Mesenchymal stem cell (in vitro differentiated cells and primary cell): ENCODE measurements at regions not wholly inside any gene's neighbourhood (a gene's known extent, or its start where the extent isn't known, plus 50 kb on each side); places are given as distances from the start of the nearest gene placed in this dataset.

Experiments
- DNase-seq: peaks from one replicate; pipeline ENCODE4 v3.0.0-alpha.2; 2013
- H2AFZ ChIP-seq: one replicate; pipeline ENCODE4 v1.6.1; 2013; ENCODE audit warnings: low read depth, mild to moderate bottlenecking, control low read depth, inconsistent platforms, low read length, moderate library complexity
- H2AK5ac ChIP-seq: 2 replicates; pipeline ENCODE4 v1.6.1; 2013; ENCODE audit warnings: low read length, moderate library complexity, mild to moderate bottlenecking, inconsistent platforms; ENCODE audit not compliant: severe bottlenecking
- H2BK120ac ChIP-seq: one replicate; pipeline ENCODE4 v1.6.1; 2013; ENCODE audit warnings: low read depth, mild to moderate bottlenecking, inconsistent platforms, low read length, moderate library complexity
- H2BK12ac ChIP-seq, 2 experiments: one replicate each; pipeline ENCODE4 v1.6.1; 2013; ENCODE audit warnings: inconsistent platforms in 2 of 2, low read length in 2 of 2, mild to moderate bottlenecking in 2 of 2, moderate library complexity in 2 of 2, control low read depth in 1 of 2
- H2BK15ac ChIP-seq: one replicate; pipeline ENCODE4 v1.6.1; 2013; ENCODE audit warnings: mild to moderate bottlenecking, low read depth, inconsistent platforms; ENCODE audit not compliant: poor library complexity, severe bottlenecking
- H2BK5ac ChIP-seq: 2 replicates; pipeline ENCODE4 v1.6.1; 2013; ENCODE audit warnings: low read depth, mild to moderate bottlenecking, low read length, control low read depth, inconsistent platforms; ENCODE audit not compliant: poor library complexity, severe bottlenecking
- H3K14ac ChIP-seq, 2 experiments: one replicate each; pipeline ENCODE4 v1.6.1; 2013; ENCODE audit warnings: inconsistent platforms in 2 of 2, low read length in 2 of 2, control low read depth in 1 of 2, mild to moderate bottlenecking in 1 of 2, moderate library complexity in 1 of 2
- H3K18ac ChIP-seq, 2 experiments: one replicate each; pipeline ENCODE4 v1.6.1; 2013; ENCODE audit warnings: inconsistent platforms in 2 of 2, low read length in 2 of 2, control low read depth in 1 of 2, low read depth in 1 of 2, mild to moderate bottlenecking in 1 of 2
- H3K23ac ChIP-seq, 2 experiments: one replicate each; pipeline ENCODE4 v1.6.1; 2013; ENCODE audit warnings: inconsistent platforms in 2 of 2, low read length in 2 of 2, mild to moderate bottlenecking in 2 of 2, moderate library complexity in 2 of 2, control low read depth in 1 of 2
- H3K27ac ChIP-seq: 2 replicates; pipeline ENCODE4 v1.5.1; 2013; ENCODE audit warnings: mild to moderate bottlenecking, moderate library complexity, low read length, control low read depth, inconsistent platforms; ENCODE audit not compliant: poor library complexity, severe bottlenecking
- H3K27me3 ChIP-seq, 2 experiments: 2 replicates each; pipeline versions ENCODE4 v1.6.1 to v1.7.0; 2013; ENCODE audit warnings: low read length in 2 of 2, mild to moderate bottlenecking in 2 of 2, moderate library complexity in 2 of 2, control low read depth in 1 of 2, inconsistent platforms in 1 of 2; ENCODE audit not compliant: control insufficient read depth in 1 of 2, insufficient read depth in 1 of 2
- H3K36me3 ChIP-seq, 2 experiments: 2 replicates each; pipeline versions ENCODE4 v1.6.1 to v1.7.0; 2013; ENCODE audit warnings: low read length in 2 of 2, control low read depth in 1 of 2, inconsistent platforms in 1 of 2, low read depth in 1 of 2, mild to moderate bottlenecking in 1 of 2; ENCODE audit not compliant: insufficient read depth in 2 of 2, control insufficient read depth in 1 of 2
- H3K4ac ChIP-seq, 2 experiments: one replicate each; pipeline ENCODE4 v1.6.1; 2013; ENCODE audit warnings: inconsistent platforms in 2 of 2, low read length in 2 of 2, mild to moderate bottlenecking in 2 of 2, moderate library complexity in 2 of 2, control low read depth in 1 of 2, low read depth in 1 of 2
- H3K4me1 ChIP-seq: 2 replicates; pipeline ENCODE4 v1.6.1; 2013; ENCODE audit warnings: low read depth, low read length, control low read depth; ENCODE audit not compliant: control insufficient read depth, insufficient read depth
- H3K4me2 ChIP-seq: 2 replicates; pipeline ENCODE4 v1.6.1; 2013; ENCODE audit warnings: low read length, mild to moderate bottlenecking, inconsistent platforms; ENCODE audit not compliant: poor library complexity, severe bottlenecking
- H3K4me3 ChIP-seq, 2 experiments: 2 replicates each; pipeline versions ENCODE4 v1.5.1 to v1.7.0; 2013; ENCODE audit warnings: low read length in 2 of 2, mild to moderate bottlenecking in 2 of 2, control low read depth in 1 of 2, low read depth in 1 of 2; ENCODE audit not compliant: insufficient read depth in 1 of 2
- H3K79me1 ChIP-seq: replicated peaks from 2 replicates; pipeline ENCODE4 v1.6.1; 2013; ENCODE audit warnings: mild to moderate bottlenecking, control low read depth, low read length, inconsistent platforms; ENCODE audit not compliant: poor library complexity, severe bottlenecking
- H3K9ac ChIP-seq: 2 replicates; pipeline ENCODE4 v1.7.0; 2013; ENCODE audit warnings: mild to moderate bottlenecking, low read length, moderate library complexity
- H3K9me3 ChIP-seq: 2 replicates; pipeline ENCODE4 v1.7.0; 2013; ENCODE audit warnings: mild to moderate bottlenecking, low read length; ENCODE audit not compliant: control insufficient read depth
- H4K8ac ChIP-seq: one replicate; pipeline ENCODE4 v1.6.1; 2013; ENCODE audit warnings: inconsistent platforms, mild to moderate bottlenecking, low read length, moderate library complexity
- H4K91ac ChIP-seq: one replicate; pipeline ENCODE4 v1.6.1; 2013; ENCODE audit warnings: mild to moderate bottlenecking, low read length, inconsistent platforms
- WGBS: methylation state at CpG from one replicate; pipeline ENCODE4 v1.1.7; 2013; ENCODE audit warnings: mixed read lengths; 5-methylcytosine and 5-hydroxymethylcytosine counted together

GRCh38 chr2:239806276-239806675 is 218.9 kb downstream of the NDUFA10 start:
- Histone ChIP-seq H3K9ac (no peak overlapping the region), H2AK5ac (no peak overlapping the region), H4K91ac (no peak overlapping the region), H3K27me3 (peaks cover 0 to 47% of the 10 kb centered on the region in 2 experiments), H2BK15ac (no peak overlapping the region), H3K23ac (no peak overlapping the region), H3K4me1 (no peaks in the 10 kb centered on the region), H3K9me3 (no peaks in the 10 kb centered on the region), H3K36me3 (no peaks in the 10 kb centered on the region), H2BK12ac (no peak overlapping the region), H3K4me2 (no peak overlapping the region), H3K79me1 (no peaks in the 10 kb centered on the region), H3K14ac (no peak overlapping the region), H2AFZ (no peak overlapping the region), H3K4ac (no peak overlapping the region), H4K8ac (no peak overlapping the region), H3K4me3 (no peak overlapping the region), H3K27ac (no peak overlapping the region), H2BK120ac (no peak overlapping the region), H2BK5ac (no peak overlapping the region), H3K18ac (no peak overlapping the region)
- WGBS = 81% methylated on average over 6 of the region's 7 CpGs
- no peak for DNase-seq

- H3K4me1 ChIP-seq = no peaks in the 10 kb centered on the region
- no peak overlapping the region for H4K91ac ChIP-seq
- H3K9ac ChIP-seq = no peak overlapping the region
- H3K18ac ChIP-seq = no peak overlapping the region
- DNase-seq = no peak
- H3K36me3 ChIP-seq = no peaks in the 10 kb centered on the region
- 83% methylated on average over 14 of the region's 14 CpGs for WGBS
- H3K23ac ChIP-seq = no peak overlapping the region
- no peak overlapping the region for H2BK120ac ChIP-seq
- H2AFZ ChIP-seq = no peak overlapping the region
- no peak overlapping the region for H2BK15ac ChIP-seq
- H2BK5ac ChIP-seq = no peak overlapping the region
- H4K8ac ChIP-seq = no peak overlapping the region
- no peak overlapping the region for H3K27ac ChIP-seq
- H3K4me2 ChIP-seq = no peak overlapping the region
- H3K4ac ChIP-seq = no peak overlapping the region
- peaks cover 0 to 40% of the 10 kb centered on the region in 2 experiments for H3K27me3 ChIP-seq
- H2AK5ac ChIP-seq = no peak overlapping the region
- no peaks in the 10 kb centered on the region for H3K79me1 ChIP-seq
- H3K9me3 ChIP-seq = peaks cover 3% of the 10 kb centered on the region
- H3K4me3 ChIP-seq = no peak overlapping the region
- H2BK12ac ChIP-seq = no peak overlapping the region
- H3K14ac ChIP-seq = no peak overlapping the region
These were observed 219.7 kb downstream of the NDUFA10 start for GRCh38 chr2:239805414-239805813.

- Histone ChIP-seq H3K27me3 (peaks cover 0 to 36% of the 10 kb centered on the region in 2 experiments), H2BK5ac (no peak overlapping the region), H3K79me1 (no peaks in the 10 kb centered on the region), H3K14ac (no peak overlapping the region), H2BK15ac (no peak overlapping the region), H3K18ac (no peak overlapping the region), H3K4me1 (no peaks in the 10 kb centered on the region), H2AFZ (no peak overlapping the region), H3K9ac (no peak overlapping the region), H4K8ac (no peak overlapping the region), H4K91ac (no peak overlapping the region), H2BK120ac (no peak overlapping the region), H2BK12ac (no peak overlapping the region), H3K4me2 (no peak overlapping the region), H3K9me3 (peaks cover 5% of the 10 kb centered on the region), H3K27ac (no peak overlapping the region), H3K4ac (no peak overlapping the region), H3K36me3 (no peaks in the 10 kb centered on the region), H2AK5ac (no peak overlapping the region), H3K23ac (no peak overlapping the region), H3K4me3 (no peak overlapping the region)
- no peak for DNase-seq
- 90% methylated on average over 11 of the region's 12 CpGs for WGBS
These were observed 220.2 kb downstream of the NDUFA10 start for GRCh38 chr2:239805043-239805329.

GRCh38 chr2:239804161-239805042 is 220.7 kb downstream of the NDUFA10 start:
- H3K4ac ChIP-seq = no peak overlapping the region
- WGBS = 75% methylated on average over 18 of the region's 18 CpGs
- H3K36me3 ChIP-seq = no peaks in the 10 kb centered on the region
- no peak overlapping the region for H3K23ac ChIP-seq
- no peaks in the 10 kb centered on the region for H3K79me1 ChIP-seq
- H2BK120ac ChIP-seq = no peak overlapping the region
- no peak overlapping the region for H2AFZ ChIP-seq
- H3K14ac ChIP-seq = no peak overlapping the region
- no peak overlapping the region for H2BK5ac ChIP-seq
- H3K9ac ChIP-seq = no peak overlapping the region
- H4K91ac ChIP-seq = no peak overlapping the region
- no peak overlapping the region for H3K18ac ChIP-seq
- H3K27ac ChIP-seq = no peak overlapping the region
- no peak overlapping the region for H3K4me2 ChIP-seq
- no peak overlapping the region for H2BK12ac ChIP-seq
- H2AK5ac ChIP-seq = no peak overlapping the region
- H4K8ac ChIP-seq = no peak overlapping the region
- H3K4me3 ChIP-seq = no peak overlapping the region
- no peak for DNase-seq
- no peak overlapping the region for H2BK15ac ChIP-seq
- no peaks in the 10 kb centered on the region for H3K4me1 ChIP-seq
- peaks cover 0 to 30% of the 10 kb centered on the region in 2 experiments for H3K27me3 ChIP-seq
- H3K9me3 ChIP-seq = peaks cover 6% of the 10 kb centered on the region
